NOMO-1 treated with DMSO at 0.1 percent for 48 hours (cell line): ENCODE measurements at regions not wholly inside any gene's neighbourhood (a gene's known extent, or its start where the extent isn't known, plus 50 kb on each side); places are given as distances from the start of the nearest gene placed in this dataset.

ENCODE experiments used
- DNase-seq: peaks from one replicate; lab custom pipeline; 2025; ENCODE audit not compliant: unreplicated experiment; lab: John Stamatoyannopoulos, UW

DNA sequence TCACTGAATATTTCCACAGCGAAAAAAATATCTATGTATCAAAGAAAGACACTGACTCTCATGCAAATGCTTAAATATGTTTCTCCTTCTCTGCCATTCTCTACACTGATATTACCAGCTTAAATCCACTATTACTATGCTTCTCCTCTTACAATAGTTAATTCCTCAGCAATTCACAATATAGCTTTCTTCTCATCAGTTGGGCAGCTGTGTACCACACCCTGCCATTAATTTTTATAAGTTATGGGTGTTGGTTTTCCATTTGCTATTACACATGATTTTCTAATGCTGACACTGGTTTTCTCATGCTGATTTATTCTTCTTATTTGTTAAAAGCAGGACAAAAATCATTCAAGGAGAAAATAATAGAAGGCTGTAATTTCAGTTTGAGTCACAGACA lies 251.8 kb downstream of the TBX15 start:
- no peak for DNase-seq

DNA sequence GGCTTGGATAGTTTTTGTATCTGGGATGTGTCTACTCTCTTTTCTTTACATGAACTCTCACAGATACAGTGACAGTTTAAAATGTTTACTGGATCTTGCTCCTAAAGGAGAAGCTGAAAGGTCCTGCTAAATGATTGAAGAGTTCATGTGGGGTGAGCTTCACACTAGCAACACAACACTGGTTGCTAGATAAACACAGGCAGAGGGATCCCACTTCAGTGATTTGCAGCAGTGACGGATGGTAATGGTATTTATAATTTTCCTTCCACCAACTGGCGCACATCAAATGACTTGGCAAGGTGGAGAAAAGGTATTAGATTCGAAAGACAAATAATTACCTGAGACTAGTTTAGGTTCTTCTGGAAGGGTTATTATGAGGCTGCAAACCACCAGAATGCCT lies 270.2 kb downstream of the TBX15 start:
- DNase-seq = no peak

DNA sequence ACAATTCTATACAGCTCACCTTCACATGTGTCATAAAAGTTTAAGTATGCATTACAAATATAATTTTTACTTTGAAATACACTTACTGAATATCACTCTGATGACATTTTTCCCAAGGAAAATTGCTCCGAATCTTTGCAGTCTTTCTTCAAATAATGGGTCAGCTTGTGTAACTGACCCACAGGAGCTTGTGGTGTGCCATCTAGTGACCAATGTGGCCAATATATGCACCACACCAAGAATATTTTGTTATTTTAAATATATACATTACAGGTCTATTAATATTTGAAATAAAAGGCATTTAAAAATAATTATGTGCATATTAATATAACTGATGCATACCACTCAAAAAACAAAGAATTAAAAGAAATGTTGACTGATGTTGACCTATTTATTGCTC lies 271.4 kb downstream of the TBX15 start:
- no peak for DNase-seq

DNA sequence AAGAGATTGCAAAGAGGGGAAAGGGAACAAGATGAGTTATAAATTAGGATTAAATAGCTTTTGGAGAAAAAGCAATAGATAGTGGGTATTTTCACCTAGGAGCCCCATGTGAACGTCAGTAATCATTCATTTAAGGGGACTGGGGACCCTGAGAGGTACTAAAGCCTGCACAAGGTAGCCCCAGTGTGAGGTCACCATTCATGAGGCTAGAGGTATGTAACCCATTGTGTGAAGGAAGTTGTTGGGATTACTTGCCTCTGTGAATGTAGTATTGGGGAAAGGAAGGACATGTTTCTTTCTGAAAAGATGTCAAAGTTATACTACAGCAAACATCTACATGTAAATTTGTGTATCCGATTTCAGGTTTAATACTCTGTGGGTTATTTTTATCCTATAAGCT lies 276.8 kb downstream of the TBX15 start:
- no peak for DNase-seq

DNA sequence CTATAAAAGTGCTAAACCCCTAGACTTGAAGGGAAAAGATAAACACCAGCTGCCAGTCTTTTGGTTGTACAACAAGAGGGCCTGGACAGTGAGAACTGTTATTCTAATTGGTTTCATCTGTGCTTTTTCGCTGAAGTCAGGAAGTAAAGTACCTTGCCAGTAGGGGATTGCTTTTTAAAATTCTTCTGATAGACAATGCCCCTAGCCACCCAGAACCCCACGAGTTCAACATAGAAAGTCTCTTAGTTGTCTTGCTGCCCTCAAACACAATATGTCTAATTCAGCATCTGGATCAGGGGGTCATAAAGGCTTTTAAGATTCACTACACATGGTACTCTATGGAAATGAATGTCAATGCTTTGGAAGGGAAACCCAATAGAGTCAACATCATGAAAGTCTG lies 289.2 kb downstream of the TBX15 start:
- no peak for DNase-seq

DNA sequence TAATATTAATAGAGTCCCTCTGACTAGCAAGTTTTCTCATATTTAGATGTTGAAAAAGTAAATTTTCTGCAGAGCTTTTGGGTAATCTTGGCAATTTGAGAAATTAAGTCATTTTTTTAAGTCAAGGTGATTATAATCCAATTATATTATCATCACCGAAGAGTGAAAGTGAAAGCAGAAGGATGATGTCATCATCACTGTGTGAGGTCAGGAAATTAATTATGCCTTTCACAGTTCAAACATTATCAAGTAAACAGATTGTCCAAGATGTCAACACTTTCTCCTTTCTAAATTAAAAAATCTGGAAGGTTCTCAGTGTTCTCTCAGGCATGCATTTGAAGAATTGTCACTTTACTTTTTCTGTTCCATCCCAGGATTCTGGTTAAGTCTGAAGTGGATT lies 296.0 kb downstream of the TBX15 start:
- peak; percentile 2 for DNase-seq

DNA sequence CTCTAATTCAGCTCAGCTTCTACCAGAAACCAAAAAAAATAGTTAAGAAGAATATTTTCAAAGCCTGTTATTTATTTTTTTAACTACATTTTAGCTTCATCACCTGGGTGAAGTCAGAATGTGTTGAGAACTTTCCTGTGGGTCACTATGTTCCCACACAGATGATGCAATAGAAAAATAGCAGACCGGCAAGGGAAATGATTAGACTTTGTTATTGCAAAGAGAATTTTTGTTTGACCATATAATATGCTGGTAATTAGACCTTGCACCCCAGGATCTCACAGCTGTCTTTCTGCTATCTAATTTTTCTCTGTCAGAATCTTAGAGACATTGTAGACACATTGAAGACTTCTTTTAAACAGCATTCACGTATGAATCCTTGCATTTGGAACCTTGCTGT lies 299.3 kb downstream of the TBX15 start:
- DNase-seq = no peak

DNA sequence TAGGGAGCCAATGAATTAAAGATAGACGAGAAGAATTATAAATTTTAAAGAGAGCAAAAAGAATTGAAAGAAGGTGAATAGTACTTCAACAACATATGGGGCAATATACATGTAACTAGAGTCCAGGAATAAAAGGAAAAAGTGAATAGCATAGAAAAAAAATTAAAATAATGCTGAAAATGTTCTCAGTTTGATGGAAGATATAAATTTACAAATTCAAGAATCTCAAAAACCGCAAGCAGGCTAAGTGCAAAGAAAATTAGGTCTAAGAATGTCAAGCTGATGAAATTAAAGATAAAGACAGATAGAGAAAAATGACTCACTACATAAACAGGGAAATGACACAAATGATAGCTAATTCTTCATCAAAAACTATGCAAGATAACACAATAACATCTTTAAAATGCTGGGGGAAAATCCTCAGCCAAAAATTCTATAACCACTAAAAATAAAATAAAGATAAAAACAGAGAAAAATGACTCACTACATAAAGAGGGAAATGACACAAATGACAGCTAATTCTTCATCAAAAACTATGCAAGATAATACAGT lies 326.3 kb downstream of the TBX15 start:
- no peak for DNase-seq

DNA sequence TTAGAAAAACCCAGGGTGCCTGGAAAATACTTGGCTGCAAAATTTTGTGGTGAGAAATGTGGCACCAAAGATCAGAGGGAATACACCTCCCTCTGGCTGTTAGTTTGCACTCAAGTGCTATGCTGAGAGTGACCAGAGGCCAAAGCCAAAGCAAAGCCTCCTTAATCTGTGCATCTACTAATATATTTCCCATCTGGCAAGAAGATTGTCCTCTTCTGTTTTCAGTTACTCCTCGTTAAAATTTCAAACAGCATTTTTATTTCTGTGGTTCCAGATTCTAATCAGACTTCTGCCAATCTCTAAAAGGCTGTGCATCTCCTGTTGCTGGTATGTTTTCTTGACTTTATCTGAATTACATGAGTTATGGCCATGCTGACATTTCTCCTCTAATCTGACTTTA lies 327.4 kb downstream of the TBX15 start:
- no peak for DNase-seq

DNA sequence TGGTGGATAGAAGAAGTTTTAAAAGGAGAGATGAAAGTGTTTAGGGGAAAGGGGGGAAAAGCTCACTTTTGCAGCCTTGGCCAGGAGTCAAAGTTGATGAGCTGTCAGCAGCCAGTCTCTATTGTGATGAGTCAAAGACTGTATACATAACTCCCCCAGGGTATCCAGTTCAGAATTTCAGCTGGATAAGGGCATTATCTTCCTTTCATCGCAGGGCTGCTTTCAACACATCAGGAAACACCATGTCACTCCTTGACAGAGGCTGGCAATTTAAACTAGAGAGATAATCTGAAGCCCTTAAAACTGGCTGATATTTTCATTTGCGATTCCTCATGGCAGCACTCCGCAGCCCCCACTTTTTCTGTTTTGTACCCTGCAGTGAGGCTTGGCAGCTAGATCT lies 328.5 kb downstream of the TBX15 start:
- DNase-seq = no peak

DNA sequence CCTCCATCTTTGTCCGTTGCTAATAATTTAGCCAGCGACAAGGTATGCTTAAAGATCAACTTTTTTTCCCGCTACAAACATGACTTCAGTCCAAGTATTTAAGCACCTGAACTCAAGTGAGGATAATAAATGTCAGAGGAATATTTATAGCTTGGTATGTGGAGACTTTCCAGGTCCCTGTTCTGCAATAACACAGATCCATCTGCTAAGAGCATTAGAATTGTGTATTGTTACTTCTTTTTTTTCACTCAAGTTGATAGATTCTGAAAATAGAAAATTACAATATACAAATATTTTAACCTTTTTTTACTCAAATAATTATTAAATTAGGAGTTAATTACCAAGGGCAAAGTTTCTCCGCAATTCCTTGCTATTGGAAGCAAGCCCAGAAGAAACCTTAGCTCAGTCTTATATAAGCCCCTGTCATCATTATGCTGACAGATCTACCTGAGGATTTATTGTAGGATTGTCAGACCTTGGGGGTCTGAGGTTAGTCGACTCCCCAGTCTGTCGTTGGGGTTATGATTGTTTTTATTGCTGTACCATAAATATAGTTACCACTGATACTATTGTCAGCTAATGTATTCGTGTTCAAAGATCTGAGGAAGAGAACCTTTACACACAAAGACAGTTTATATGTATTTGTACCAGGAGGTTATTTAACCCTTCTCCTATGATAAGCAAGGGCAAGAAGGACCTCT lies 337.9 kb downstream of the TBX15 start:
- DNase-seq = no peak

DNA sequence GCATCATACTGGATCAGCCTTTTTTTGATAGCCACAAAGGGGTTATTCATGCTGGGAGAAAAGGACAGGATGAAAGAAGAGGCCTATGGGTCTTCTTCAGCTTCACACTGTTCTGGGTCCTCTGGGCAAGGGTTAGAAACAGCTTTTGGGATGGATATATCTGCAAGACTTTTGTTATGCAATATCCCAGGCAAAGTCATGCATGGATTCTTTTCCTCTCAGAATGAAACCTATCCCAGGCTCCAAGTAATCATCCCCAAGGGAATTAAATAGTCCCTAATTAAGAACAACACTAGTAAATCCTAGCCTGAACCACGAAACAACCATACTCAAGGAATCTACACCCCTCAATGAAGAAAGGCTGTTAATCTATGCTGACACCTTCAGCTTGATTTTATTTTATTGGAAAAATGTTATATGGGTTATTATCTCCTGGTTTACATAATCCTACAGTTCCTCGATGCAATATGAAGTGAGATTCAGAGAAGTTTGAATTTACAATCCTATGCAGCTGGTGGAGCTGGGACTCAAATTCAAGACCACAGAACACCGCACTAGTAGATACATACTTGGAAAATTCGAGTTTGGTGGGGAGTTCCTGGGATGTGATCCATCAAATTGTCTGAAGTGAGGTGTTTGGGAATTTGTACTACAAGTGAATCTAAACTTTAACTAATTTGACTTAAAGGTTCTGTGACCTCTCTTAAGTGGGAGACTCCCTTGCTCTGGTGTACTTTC lies 338.6 kb downstream of the TBX15 start:
- no peak for DNase-seq

DNA sequence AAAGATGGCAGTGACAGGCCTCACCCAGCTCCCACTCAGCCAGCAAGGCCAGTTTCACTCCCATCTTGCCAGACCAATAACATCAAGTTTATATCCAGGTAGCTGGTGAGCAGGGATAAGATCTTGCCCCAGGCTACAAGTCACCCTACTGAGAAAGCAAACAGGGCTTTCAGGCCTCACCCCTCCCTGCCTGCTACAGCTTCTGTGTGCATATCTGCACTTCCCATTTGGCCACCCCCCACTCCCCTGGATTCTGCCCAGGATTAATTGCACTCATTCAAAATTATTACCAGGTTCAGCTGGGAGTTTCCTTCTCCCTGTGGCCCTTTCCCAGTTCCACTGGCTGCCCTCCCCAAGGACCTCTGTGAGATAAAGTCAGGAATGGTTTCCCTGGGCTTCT lies 352.1 kb downstream of the TBX15 start:
- no peak for DNase-seq

DNA sequence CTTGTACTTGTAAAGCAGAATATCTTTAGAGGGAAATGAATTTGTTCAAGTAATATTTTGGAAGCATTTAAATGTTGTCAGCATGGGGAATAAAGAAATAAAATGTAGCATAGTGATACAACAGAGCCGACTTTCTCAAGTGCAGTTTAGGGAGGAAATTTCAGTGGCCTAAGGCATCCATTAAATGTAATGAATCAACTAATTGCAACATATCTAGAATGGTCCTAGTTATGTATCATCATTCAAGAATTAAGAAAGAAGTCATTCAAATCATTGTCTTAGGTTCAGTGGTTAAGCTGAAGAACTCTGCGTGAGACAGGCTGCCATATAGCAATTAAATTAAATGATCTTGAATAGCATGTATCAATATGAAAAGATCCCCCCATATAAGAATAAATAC lies 360.7 kb downstream of the TBX15 start:
- no peak for DNase-seq

DNA sequence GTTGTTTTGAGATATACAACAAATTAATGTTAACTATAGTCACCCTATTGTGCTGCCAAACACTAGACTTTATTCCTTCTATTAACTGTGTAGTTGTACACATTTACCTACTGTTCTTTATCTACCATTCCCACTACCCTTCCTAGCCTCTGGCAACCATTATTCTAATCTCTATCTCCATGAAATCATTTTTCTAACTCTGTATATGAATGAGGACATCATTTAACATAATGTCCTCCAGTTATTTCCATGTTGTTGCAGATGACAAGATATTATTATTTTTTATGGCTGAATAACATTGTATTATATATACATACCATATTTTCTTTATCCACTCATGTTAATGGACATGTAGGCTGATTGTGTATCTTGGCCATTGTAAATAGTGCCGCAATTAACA lies 366.3 kb downstream of the TBX15 start:
- no peak for DNase-seq

DNA sequence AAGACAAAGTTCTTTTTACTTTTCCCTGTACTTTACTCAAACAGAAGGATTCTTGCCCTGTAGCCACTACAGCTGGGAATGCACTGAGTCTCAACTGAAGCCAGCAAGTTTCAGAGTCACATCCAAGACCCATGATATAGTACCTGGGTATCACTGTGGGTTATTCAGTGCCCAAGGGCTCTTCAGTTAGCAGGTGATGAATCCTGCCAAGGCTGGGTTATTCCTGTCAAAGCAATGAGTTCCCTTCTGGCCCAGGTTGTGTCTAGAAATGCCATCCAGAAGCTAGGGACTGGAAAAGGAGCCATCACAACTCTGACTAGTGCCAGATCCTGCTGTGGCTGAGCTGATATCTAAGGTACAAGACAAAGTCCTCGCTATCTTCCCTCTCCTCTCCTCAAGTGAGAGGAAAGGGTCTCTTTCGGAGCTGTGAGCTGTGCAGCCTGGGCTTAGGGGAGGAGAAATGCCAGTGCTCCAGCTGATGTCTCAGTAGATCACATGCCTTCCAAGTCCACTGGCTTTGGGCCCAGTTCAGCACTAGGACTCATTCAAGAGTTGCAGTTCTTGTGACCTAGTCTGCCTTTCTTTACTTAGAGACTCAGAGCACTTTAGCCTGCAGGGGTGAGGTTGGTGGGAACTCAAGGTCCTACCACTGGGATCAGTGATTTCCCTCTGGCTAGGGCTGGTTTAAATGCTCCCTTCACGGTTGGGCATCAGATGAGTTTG lies 369.4 kb downstream of the TBX15 start:
- no peak for DNase-seq

DNA sequence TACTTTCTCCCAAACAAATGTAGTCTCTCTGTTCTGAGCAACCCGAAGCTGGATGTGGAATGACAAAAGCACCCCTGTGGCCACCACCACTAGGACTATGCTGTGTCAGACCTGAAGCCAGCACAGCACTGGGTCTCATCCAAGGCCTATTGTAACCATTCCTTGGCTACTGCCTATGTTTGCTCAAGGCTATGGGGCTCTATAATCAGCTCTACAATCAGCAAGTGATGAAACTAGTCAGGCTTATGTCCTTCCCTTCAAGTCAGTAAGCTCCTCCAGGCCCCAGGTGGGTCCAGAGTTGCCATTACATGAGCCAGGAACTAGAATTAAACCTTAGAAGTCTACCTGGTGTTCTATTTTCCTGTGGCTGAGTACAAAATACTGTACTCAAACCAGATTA lies 370.2 kb downstream of the TBX15 start:
- no peak for DNase-seq

DNA sequence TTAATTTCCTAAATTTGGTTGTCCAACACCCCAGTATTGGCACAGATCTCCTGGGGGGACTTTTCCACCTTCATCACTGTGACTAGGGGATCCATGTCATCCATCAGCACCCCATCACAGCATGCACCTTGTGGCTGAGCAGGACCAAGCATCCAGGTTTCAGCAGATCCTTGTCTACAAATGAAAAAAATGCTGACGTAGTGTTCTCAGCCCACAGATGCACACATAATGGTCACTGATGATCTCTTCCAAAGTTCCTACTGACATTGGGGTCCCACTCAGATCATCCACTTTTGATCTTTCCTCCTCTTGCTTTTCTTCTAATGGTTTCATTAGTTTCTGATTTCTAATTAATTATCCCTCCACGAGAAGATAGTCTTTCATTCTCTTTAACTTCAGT lies 373.1 kb downstream of the TBX15 start:
- DNase-seq = no peak

DNA sequence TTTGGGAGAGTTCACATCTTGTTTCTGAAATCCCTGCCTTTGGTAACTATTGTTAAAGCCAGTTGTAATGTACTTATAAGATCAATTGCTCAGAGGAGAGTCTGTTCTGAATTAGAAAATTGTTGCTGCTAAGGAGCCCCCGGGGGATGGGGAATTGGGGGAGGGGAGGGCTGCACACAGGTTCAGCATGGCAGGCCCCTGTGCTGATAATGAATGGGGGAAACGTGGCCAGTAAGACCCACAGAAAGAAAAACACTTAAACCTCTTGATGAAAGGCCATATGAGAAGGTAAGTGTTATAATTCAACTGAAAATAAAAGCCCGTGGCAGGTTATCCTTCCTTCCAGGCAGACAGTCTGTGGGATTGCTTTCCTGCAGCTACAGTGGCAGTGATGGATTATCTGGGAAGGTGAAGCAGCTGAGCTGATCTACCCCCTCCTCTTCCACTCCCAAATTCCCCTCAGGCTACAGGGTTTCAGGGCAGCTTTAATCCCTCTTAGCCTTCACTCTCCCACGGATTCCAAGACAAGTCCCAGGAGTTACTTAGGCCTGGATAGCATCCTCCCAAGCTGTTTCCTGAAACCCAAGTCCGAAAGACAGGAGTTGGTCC lies 398.8 kb downstream of the TBX15 start:
- no peak for DNase-seq

DNA sequence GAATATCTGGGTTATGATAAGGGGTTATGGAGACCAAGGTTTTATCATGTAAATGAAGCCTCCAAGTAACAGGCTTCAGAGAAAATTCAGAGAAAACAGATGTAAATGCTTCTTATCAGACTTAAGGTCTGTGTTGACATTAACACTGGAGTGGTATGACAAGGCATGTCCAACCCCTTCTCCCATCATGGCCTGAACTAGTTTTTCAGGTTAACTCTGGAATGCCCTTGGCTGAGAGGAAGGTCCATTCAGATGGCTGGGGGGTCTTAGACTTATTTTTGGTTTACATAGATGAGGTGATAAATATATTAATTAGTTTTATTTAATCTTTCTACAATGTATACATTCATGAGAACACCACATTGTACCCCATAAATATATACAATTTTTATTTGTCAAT lies 399.6 kb downstream of the TBX15 start:
- no peak for DNase-seq

DNA sequence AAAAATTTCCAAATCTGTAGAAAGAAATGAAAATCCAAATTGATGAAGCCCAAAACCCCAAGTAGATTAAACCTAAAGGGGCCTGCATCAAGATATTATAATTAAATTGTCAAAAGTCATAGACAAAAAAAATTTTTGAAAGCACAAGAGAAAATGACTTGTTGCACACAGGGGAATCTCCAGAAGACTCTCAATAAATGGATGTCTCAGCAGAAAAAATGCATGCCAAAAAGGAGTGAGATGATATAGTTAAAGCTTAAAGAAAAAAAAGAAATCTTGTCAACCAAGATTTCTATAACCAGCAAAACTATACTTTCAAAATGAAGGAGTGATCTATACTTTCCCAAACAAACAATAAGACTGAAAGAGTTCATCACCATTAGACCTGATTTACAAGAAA lies 393.2 kb upstream of the SPAG17 start:
- DNase-seq = no peak

DNA sequence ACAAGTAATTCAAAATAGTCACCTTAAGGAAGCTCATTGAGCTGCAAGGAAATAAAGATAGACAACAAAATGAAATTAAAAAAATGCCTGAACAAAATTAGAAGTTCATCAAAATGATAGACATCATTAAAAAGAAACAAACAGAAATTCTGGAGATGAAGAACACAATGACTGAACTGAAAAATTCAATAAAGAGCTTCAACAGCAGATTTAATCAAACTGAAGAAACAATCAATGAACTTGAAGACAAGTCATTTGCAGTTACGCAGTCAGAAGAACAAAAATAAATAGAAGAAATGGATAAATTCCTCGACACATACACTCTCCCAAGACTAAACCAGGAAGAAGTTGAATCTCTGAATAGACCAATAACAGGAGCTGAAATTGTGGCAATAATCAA lies 390.0 kb upstream of the SPAG17 start:
- no peak for DNase-seq
